ENCODE measurements at regions not wholly inside any gene's neighbourhood (a gene's known extent, or its start where the extent isn't known, plus 50 kb on each side); places are given as distances from the start of the nearest gene placed in this dataset.
"Not testable (repeated sequence)": the region's sequence is repeated elsewhere in the genome, so short reads cannot be mapped to it uniquely, and the experiment has no call there.

DNA sequence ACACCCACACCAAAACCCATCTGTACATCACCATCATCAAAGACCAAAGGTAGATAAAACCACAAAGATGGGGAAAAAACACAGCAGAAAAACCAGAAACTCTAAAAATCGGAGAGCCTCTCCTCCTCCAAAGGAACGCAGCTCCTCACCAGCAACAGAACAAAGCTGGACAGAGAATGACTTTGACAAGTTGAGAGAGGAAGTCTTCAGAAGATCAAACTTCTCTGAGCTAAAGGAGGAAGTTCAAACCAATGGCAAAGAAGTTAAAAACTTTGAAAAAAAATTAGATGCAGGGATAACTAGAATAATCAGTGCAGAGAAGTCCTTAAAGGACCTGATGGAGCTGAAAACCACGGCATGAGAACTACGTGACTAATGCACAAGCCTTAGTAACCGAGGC is 247.5 kb upstream of the ERBB4 start:
- TF ChIP-seq, protein P1, sequence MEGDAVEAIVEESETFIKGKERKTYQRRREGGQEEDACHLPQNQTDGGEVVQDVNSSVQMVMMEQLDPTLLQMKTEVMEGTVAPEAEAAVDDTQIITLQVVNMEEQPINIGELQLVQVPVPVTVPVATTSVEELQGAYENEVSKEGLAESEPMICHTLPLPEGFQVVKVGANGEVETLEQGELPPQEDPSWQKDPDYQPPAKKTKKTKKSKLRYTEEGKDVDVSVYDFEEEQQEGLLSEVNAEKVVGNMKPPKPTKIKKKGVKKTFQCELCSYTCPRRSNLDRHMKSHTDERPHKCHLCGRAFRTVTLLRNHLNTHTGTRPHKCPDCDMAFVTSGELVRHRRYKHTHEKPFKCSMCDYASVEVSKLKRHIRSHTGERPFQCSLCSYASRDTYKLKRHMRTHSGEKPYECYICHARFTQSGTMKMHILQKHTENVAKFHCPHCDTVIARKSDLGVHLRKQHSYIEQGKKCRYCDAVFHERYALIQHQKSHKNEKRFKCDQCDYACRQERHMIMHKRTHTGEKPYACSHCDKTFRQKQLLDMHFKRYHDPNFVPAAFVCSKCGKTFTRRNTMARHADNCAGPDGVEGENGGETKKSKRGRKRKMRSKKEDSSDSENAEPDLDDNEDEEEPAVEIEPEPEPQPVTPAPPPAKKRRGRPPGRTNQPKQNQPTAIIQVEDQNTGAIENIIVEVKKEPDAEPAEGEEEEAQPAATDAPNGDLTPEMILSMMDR (IDR thresholded peaks at IDR 0.05), result not testable (repeated sequence)
- TF ChIP-seq EZH2, EZH2phosphoT487 (IDR thresholded peaks at IDR 0.05): not testable (repeated sequence)
